ENCODE measurements at regions not wholly inside any gene's neighbourhood (a gene's known extent, or its start where the extent isn't known, plus 50 kb on each side); places are given as distances from the start of the nearest gene placed in this dataset.

DNA sequence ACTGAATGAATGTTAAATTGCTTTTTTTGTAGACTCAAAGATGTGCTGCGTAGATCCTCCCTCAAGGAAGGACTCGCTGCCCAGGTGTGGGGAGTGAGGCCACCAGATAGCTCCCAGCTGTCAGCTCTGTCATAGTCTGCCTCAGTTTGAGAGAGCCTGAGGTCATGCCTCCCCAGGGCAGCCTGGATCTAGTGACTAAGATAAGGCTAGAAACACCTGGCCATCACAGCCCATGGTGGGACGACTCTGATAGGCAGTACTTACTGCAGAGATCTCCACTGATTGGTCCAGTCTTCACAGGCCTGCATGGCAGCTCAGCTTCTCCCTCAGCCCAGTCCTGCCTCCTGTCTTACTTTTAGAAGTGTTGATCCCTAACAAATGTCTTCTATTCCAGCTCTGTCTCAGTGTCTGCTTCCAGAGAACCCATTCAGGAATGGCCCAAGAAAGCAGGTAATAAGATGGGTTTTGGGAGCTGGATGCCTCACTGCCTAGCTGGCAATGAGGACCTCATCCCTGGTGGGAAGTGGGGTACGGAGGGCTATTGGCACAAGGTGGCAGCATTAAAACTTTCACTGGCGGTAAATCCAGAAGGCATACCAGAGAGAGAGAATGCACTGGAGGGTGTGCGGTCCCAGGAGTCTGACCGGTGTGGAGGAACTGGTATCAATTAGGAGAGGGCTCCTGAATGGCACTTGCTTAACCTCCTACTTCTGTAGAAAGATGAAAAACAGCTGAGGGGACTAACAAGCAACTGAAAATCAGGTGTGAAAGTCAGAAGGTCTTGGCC, 55.3 kb upstream of the GPR37L1 start:
- TF ChIP-seq, protein P1, sequence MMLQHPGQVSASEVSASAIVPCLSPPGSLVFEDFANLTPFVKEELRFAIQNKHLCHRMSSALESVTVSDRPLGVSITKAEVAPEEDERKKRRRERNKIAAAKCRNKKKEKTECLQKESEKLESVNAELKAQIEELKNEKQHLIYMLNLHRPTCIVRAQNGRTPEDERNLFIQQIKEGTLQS (IDR thresholded peaks at IDR 0.05; ENCODE audit: insufficient read depth, low read depth, low read length): no peak
- TF ChIP-seq HDAC2 (IDR thresholded peaks at IDR 0.05; ENCODE audit: borderline replicate concordance in 1 of 2, low read depth in 2 of 2, low read length in 2 of 2) (no peak), CBX5 (IDR thresholded peaks at IDR 0.05; ENCODE audit: low read depth, low read length) (no peak), YY1 (IDR thresholded peaks at IDR 0.05; ENCODE audit: low read depth, low read length) (no peak), CTCF (IDR thresholded peaks at IDR 0.05; ENCODE audit: control extremely low read depth in 1 of 3, insufficient read depth in 1 of 3, low read depth in 1 of 3, low read length in 3 of 3) (no peak), SRF (IDR thresholded peaks at IDR 0.05; ENCODE audit: low read depth, low read length) (no peak), TAF1 (IDR thresholded peaks at IDR 0.05; ENCODE audit: low read depth, low read length) (no peak), CBX8 (IDR thresholded peaks at IDR 0.05; ENCODE audit: borderline replicate concordance, low read depth, low read length) (no peak), RFX5 (IDR thresholded peaks at IDR 0.05; ENCODE audit: borderline replicate concordance, low read depth, low read length) (no peak), KDM1A (IDR thresholded peaks at IDR 0.05; ENCODE audit: borderline replicate concordance, low read length) (no peak), RAD21 (IDR thresholded peaks at IDR 0.05 in 1 of 2, conservative IDR thresholded peaks at IDR 0.05 in 1 of 2; ENCODE audit: low read depth in 2 of 2, low read length in 2 of 2) (no peak), RNF2 (IDR thresholded peaks at IDR 0.05; ENCODE audit: borderline replicate concordance, low read depth, low read length, missing control alignments, poor library complexity, severe bottlenecking) (no peak), EP300 (IDR thresholded peaks at IDR 0.05; ENCODE audit: borderline replicate concordance in 1 of 2, low read depth in 2 of 2, low read length in 2 of 2) (no peak), CHD2 (IDR thresholded peaks at IDR 0.05; ENCODE audit: low read length) (no peak)

All from H1 (cell line).